ENCODE measurements at regions not wholly inside any gene's neighbourhood (a gene's known extent, or its start where the extent isn't known, plus 50 kb on each side); places are given as distances from the start of the nearest gene placed in this dataset.

- TF ChIP-seq CTCF (IDR thresholded peaks at IDR 0.05; ENCODE audit: low read depth, low read length, missing input control) = no peak
- TF ChIP-seq RXRA (IDR thresholded peaks at IDR 0.05) = no peak
- TF ChIP-seq JUND (IDR thresholded peaks at IDR 0.05) = no peak
- no peak for TF ChIP-seq ZBTB33 (IDR thresholded peaks at IDR 0.05)
- TF ChIP-seq TAF1 (conservative IDR thresholded peaks at IDR 0.05) = no peak
Observed at GRCh38 chr1:99560207-99561040, 85.5 kb upstream of the PALMD start.
